Tongue (tissue), 1 donor: ENCODE measurements at regions not wholly inside any gene's neighbourhood (a gene's known extent, or its start where the extent isn't known, plus 50 kb on each side); places are given as distances from the start of the nearest gene placed in this dataset.

Experiments
- DNase-seq: peaks from one replicate; pipeline ENCODE4 v3.0.0-alpha.2; 2015

DNA sequence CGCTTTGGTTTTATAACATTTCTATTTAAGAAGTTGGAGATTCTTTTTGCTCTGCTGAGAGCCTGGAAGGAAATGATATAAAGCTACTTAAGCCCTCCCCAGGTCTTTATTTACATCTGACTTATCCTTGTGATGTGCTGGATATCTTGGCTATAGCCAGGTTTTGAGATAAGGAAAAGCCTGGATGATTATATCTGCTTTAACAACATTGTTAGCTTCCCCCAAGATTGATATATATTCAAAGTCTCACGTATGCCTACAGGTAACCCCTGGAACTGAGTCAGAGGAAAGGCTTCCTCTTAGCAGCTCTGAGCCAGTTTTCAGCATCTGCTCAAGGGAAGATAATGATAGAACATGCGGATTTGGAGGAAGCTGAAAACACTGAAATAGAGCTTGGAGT lies 61.5 kb upstream of the CRBN start:
- no peak for DNase-seq

DNA sequence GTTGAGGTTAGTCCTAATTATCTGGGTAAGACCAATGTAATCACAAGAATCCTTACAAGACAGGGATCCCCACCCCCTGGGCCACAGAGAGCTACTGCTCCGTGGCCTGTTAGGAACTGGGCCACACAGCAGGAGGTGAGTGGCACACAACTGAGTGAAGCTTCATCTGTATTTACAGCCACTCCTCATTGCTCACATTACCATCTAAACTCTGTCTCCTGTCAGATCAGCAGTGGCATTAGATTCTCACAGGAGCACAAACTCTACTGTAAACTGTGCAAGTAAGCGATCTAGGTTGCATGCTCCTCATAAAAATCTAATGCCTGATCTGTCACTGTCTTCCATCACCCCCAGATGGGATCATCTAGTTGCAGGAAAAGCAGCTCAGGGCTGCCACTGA lies 58.5 kb upstream of the CRBN start:
- DNase-seq, result no peak

DNA sequence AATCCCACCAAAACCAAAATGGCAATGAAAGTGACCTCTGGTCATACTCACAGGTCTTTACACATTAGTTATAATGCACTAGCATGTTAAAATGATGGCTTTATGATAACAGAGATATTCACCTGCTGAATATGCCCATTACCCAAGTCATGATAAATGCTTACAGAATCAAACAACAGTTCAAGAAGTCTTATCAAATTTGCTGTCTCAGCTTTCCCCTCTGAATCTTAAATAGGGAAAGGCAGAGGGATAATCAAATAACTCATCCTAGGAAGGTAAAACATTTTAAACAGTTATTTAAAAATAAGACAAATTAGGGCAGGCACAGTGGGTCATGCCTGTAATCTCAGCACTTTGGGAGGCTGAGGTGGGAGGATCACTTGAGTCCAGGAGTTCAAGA lies 52.8 kb upstream of the CRBN start:
- no peak for DNase-seq
